ENCODE measurements at regions not wholly inside any gene's neighbourhood (a gene's known extent, or its start where the extent isn't known, plus 50 kb on each side); places are given as distances from the start of the nearest gene placed in this dataset.

DNA sequence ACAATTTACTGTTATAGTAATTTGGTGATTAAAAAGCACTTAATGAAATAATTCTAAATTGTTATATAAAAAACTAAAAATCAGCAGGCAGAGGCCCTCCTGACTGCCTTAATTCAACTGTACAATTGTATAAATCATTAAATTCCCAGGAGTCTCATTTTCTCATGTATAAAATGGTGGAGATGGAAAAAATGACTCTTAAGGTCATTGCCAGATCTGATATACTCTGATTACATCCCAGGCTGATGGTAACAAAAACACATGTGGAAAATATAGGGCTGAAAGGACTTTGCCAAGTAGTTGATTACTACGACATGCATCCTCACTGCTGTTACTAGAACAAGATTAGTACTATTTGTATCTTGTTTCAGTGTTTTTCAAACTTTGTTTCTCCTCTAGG lies 1020.0 kb upstream of the SLC10A2 start:
- TF ChIP-seq POLR2AphosphoS5 (IDR thresholded peaks at IDR 0.05; ENCODE audit: borderline replicate concordance, low read depth, low read length) (no peak), EZH2 (IDR thresholded peaks at IDR 0.05) (no peak), FOXP2 (optimal IDR thresholded peaks at IDR 0.05; ENCODE audit: control extremely low read depth, extremely low read length, insufficient read depth) (no peak)

Data from SK-N-MC (cell line).